Cardiac fibroblast (primary cell): ENCODE measurements at regions not wholly inside any gene's neighbourhood (a gene's known extent, or its start where the extent isn't known, plus 50 kb on each side); places are given as distances from the start of the nearest gene placed in this dataset.
A peak's percentile ranks its signal among the peaks of the same experiment; 100 is the strongest.

Source experiments
- DNase-seq, 2 donors: peaks; one replicate each; pipeline versions ENCODE4 v3.0.0 to v3.0.0-alpha.2; 2010; ENCODE audit warnings: low read depth in 2 of 2
- H3K4me3 ChIP-seq, 2 donors: replicated peaks in 1 of 2; 1 replicate in 1 of 2; 2 replicates in 1 of 2; pipeline ENCODE4 v1.5.1; 2011; ENCODE audit warnings: low read depth in 2 of 2, low read length in 2 of 2, mild to moderate bottlenecking in 2 of 2, moderate library complexity in 1 of 2
- CTCF ChIP-seq: IDR thresholded peaks from one replicate; pipeline ENCODE4 v1.5.1; 2011; ENCODE audit warnings: low read depth, mild to moderate bottlenecking, low read length, inconsistent platforms

DNA sequence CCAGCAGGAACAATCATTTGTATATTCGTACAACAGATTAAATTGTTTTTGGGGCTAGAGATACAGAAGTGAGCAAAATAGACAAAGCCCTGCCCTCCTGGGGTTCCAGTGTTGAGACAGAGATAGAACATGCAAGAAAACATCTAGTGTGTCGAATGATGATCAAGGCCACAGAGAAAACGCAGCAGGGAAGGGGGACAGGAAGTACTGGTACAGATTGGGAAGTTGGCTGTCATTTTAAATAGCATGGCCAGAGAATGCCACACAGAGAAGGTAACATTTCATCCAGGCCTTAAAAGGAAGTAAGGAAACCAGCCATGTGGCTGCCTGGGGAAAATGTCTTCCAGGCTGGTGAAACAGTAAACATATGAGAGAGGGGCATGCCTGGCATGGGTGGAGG, 202.6 kb upstream of the MYLIP start:
- no peak overlapping the region for H3K4me3 ChIP-seq
- no peak for DNase-seq
- no peak for TF ChIP-seq CTCF

GRCh38 chr6:15924893-15925292, 204.0 kb upstream of the MYLIP start:
- DNase-seq = no peak

GRCh38 chr6:15922510-15923250, 206.2 kb upstream of the MYLIP start:
- peak; percentile 2 to 98 for DNase-seq
- TF ChIP-seq CTCF = no peak
- no peak overlapping the region for H3K4me3 ChIP-seq

More at GRCh38 chr6:15924893-15925292, 204.0 kb upstream of the MYLIP start:
- TF ChIP-seq CTCF = no peak
- H3K4me3 ChIP-seq = no peak overlapping the region

DNA sequence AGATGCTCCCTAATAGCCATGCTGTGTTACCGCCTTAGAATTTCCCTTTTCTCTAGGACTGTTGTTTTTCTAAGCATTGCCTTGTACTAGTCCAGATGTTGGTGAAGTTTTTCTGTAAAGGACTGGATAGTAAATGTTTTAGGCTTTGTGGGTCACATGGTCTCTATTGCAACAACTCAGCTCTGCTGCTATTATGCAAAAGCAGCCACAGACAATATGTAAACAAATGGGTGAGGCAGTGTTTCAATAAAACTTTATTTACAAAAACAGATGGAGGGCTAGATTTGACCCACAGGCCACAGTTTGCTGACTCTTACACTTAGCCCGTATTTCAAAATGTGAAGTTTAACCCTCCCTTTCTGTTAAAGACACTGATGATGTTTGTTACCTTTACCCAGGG, 207.6 kb upstream of the MYLIP start:
- peak in 1 of 2 donors; percentile 36 for DNase-seq
- H3K4me3 ChIP-seq = no peak overlapping the region
- TF ChIP-seq CTCF = no peak

- no peak for DNase-seq
- TF ChIP-seq CTCF = no peak
- H3K4me3 ChIP-seq = no peak overlapping the region
Measured at GRCh38 chr6:15916581-15916980, 212.3 kb upstream of the MYLIP start.

DNA sequence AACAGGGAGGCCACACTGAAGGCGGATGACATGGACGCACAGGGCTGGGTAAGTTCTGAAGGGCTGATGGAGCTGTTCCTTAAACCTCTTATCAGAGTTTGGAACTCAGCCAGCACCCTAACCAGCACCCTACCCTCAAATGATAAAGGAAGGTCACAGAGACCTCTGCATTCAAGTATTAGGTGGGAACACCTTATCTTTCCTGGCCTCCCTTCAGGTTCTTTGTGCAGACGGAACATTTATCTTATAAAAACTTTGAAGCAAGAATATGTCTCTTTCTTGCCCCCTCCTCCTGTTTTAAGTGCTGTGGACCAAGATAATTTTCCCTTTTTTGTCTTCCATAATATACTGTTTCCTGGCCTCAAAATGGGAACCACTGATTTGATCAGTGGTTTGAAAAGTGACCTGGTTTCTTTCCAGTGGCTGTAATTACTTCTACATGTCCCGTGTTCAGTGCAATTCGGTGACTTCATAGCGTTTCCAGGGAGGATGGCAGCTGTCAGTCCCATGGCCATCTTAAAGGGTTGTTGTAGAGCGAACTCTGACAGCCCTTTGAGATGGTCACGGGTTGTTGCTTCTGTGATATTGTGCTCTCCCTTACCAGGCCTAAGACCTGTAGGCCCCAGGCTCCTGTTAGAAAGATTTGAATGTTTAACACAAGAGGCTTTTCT, 213.2 kb upstream of the MYLIP start:
- H3K4me3 ChIP-seq = no peak overlapping the region
- no peak for TF ChIP-seq CTCF
- no peak for DNase-seq
